ENCODE measurements at regions not wholly inside any gene's neighbourhood (a gene's known extent, or its start where the extent isn't known, plus 50 kb on each side); places are given as distances from the start of the nearest gene placed in this dataset.

DNA sequence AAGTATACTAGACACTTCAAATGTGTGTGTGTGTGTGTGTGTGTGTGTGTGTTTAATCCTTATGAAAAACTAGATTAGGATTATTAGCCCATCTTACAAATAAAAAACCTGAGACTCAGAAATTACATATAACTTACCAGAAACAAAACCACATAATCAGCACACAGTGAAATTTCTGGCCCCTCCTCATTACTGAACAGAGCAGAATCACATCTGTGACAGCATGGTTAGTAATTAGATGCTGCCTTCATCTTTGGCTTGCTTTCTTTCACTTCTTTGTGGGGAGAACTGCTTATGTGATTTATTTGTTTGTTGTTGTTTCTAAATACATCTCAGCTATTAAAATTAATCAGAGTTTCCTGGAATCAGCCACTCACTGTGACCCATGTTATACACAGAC is 267.1 kb downstream of the TENT5A start:
- TF ChIP-seq, protein P1, sequence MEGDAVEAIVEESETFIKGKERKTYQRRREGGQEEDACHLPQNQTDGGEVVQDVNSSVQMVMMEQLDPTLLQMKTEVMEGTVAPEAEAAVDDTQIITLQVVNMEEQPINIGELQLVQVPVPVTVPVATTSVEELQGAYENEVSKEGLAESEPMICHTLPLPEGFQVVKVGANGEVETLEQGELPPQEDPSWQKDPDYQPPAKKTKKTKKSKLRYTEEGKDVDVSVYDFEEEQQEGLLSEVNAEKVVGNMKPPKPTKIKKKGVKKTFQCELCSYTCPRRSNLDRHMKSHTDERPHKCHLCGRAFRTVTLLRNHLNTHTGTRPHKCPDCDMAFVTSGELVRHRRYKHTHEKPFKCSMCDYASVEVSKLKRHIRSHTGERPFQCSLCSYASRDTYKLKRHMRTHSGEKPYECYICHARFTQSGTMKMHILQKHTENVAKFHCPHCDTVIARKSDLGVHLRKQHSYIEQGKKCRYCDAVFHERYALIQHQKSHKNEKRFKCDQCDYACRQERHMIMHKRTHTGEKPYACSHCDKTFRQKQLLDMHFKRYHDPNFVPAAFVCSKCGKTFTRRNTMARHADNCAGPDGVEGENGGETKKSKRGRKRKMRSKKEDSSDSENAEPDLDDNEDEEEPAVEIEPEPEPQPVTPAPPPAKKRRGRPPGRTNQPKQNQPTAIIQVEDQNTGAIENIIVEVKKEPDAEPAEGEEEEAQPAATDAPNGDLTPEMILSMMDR (IDR thresholded peaks at IDR 0.05; ENCODE audit: borderline replicate concordance, insufficient read depth, low read depth, low read length) = no peak
- H3K4me3 ChIP-seq (ENCODE audit: low read depth, low read length) = no peak overlapping the region

DNA sequence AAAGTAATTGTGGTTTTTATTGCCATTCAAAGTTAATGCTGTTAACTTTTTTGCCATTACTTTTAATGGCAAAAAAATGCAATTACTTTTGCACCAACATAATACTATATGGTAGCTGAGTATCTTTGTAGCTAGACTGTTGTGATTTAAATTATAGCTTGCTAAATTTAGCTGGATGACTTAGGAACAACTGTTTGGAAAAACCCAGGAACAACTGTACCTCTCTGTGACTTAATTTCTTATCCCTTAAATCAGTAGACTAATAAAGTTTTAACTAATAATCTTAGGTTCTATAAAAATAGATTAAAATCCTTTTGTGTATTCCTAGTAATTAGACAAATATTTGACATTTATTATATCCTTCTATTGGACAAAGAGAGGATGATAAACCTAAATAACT is 268.2 kb downstream of the TENT5A start:
- TF ChIP-seq, protein P1 (IDR thresholded peaks at IDR 0.05; ENCODE audit: borderline replicate concordance, insufficient read depth, low read depth, low read length) = no peak
- H3K4me3 ChIP-seq (ENCODE audit: low read depth, low read length) = no peak overlapping the region

DNA sequence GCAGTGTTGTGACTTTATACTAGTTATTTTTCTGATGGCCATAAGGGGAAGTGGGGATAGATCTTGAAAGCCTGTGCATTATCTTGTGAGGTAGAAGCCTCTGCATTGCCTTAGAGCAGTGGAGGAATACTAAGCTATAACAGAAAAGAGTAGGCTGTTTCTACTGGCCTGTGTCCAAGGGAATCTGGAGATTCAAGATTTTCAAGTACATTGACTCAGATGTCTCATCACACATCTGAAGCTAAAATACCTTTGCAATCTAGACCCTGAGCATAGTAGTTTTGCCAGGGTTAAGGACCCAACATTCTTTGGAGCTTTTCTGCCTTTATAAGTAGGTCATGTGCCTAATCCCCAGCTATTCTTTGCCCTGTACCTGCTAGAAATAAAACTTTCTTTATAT is 272.3 kb downstream of the TENT5A start:
- H3K4me3 ChIP-seq (ENCODE audit: low read depth, low read length) = no peak overlapping the region
- TF ChIP-seq, protein P1 (IDR thresholded peaks at IDR 0.05; ENCODE audit: borderline replicate concordance, insufficient read depth, low read depth, low read length) = no peak

DNA sequence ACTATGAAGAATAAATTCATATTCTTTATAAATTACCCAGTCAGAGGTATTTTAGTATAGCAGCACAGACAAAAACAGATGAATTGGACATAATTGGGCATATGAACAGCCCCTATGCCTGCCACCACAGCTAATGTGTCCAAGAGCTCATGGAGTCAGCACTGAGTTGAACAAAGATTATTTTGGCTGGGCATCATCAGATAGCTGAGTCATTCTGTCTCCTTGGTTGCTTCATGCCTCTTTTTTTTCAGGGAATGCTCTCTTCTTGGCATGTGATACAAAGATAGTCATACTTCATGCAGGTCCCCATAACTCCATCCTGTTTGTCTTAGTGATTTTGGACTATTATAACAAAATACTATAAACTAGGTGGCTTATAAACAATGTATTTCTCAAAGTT is 275.6 kb downstream of the TENT5A start:
- TF ChIP-seq, protein P1 (IDR thresholded peaks at IDR 0.05; ENCODE audit: borderline replicate concordance, insufficient read depth, low read depth, low read length) = no peak

DNA sequence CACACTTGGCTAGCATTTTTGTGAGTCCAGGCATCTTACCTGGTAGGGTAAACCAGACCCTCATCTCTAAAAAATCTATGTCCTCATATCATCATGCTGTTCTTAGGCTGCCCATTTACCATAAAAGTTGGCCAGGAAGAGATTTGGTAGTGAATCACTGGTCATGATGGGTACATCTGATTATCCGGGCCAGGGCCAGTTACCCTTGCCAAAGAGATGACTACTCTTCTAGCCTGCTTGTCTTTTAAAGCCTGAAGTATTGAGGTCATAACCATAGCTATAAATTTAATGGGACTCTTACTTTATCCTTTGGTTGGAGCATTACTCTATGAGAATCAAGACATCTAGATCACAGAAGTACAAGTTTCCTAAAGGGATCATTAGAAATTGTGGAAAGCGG is 276.8 kb downstream of the TENT5A start:
- no peak overlapping the region for H3K4me3 ChIP-seq (ENCODE audit: low read depth, low read length)
- TF ChIP-seq, protein P1 (IDR thresholded peaks at IDR 0.05; ENCODE audit: borderline replicate concordance, insufficient read depth, low read depth, low read length) = no peak

More for the DNA sequence above, 275.6 kb downstream of the TENT5A start:
- H3K4me3 ChIP-seq (ENCODE audit: low read depth, low read length) = no peak overlapping the region

DNA sequence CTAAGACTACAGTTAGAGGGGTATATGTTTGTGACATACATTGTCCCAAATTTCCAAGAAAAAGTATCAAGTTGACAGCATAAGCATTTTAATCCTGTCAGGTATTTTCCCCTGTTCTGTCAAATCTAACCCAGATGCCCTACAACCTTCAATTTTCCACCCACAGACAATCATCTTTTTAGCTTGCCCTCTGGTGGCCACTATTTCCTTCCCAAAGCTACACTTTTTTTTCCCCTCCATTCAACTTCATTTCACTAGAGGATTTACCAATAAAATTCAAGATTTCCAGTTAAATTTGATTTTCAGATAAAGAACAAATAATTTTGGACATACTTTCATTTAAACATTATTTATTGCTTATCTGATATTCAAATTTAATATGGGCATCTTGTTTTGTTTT is 286.6 kb downstream of the TENT5A start:
- H3K4me3 ChIP-seq (ENCODE audit: low read depth, low read length) = no peak overlapping the region
- TF ChIP-seq, protein P1 (IDR thresholded peaks at IDR 0.05; ENCODE audit: borderline replicate concordance, insufficient read depth, low read depth, low read length) = peak; percentile 6; the same call in 1 of the 2 replicates

DNA sequence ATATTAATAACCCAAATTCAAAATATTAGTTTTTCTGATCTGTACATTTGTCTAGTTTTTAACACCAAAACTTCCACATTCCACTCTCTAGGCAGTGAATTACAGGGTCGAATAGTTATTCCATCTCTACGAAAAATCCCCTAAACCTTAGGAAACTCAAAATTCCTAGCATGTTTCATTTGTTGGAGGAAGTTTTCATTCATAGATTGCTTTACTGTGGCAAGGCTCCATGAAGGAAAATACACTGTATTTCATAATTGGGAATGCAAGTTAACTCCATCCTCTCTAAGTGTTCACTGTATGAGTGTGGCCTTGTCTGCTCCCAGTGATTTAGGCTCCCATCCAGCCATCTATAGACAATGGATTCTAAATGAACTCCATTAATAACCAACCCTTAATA is 296.1 kb downstream of the TENT5A start:
- no peak overlapping the region for H3K4me3 ChIP-seq (ENCODE audit: low read depth, low read length)
- TF ChIP-seq, protein P1 (IDR thresholded peaks at IDR 0.05; ENCODE audit: borderline replicate concordance, insufficient read depth, low read depth, low read length) = no peak
